Breast epithelium (tissue), 3 donors: ENCODE measurements at regions not wholly inside any gene's neighbourhood (a gene's known extent, or its start where the extent isn't known, plus 50 kb on each side); places are given as distances from the start of the nearest gene placed in this dataset.

Source experiments
- CTCF ChIP-seq, 3 donors: fragments of 450-650 bp; IDR thresholded peaks; one replicate each; pipeline ENCODE4 v1.5.1; 2016 to 2017; ENCODE audit warnings: antibody characterized with exemption in 3 of 3, mild to moderate bottlenecking in 3 of 3, moderate library complexity in 3 of 3
- POLR2A ChIP-seq: fragments of 450-650 bp; IDR thresholded peaks from one replicate; pipeline ENCODE4 v1.6.1; 2016; ENCODE audit warnings: antibody characterized with exemption, mild to moderate bottlenecking, moderate library complexity
- POLR2AphosphoS5 ChIP-seq, 3 donors: sonication (generic); formaldehyde crosslinking; IDR thresholded peaks; one replicate each; pipeline ENCODE4 v1.6.1; 2017; ENCODE audit warnings: antibody characterized with exemption in 3 of 3

GRCh38 chr4:107473126-107473525 is 246.9 kb downstream of the PAPSS1 start:
- TF ChIP-seq CTCF (IDR thresholded peaks at IDR 0.05) (no peak), POLR2A (no peak), POLR2AphosphoS5 (IDR thresholded peaks at IDR 0.05) (no peak)
